ENCODE measurements at regions not wholly inside any gene's neighbourhood (a gene's known extent, or its start where the extent isn't known, plus 50 kb on each side); places are given as distances from the start of the nearest gene placed in this dataset.

DNA sequence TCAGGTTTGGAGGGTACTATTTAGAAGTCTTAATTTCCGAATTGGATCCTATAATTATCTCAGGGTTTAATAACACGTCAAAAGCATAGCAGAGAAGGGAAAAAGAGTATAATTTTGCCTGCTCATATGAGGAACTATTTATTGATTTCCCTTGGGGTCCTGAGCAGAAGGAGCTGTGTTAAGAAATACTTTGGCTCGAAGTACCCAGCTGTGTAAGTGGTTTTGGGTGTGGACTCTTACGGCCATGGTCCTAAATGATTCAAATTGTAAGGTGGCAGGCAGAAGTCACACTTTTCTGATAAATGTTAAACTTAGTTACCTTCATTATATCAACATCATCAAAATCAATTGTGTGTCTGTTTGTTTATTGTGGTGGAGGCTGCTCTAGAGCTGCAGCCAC, 190.4 kb downstream of the MTRR start:
- TF ChIP-seq, protein P1, sequence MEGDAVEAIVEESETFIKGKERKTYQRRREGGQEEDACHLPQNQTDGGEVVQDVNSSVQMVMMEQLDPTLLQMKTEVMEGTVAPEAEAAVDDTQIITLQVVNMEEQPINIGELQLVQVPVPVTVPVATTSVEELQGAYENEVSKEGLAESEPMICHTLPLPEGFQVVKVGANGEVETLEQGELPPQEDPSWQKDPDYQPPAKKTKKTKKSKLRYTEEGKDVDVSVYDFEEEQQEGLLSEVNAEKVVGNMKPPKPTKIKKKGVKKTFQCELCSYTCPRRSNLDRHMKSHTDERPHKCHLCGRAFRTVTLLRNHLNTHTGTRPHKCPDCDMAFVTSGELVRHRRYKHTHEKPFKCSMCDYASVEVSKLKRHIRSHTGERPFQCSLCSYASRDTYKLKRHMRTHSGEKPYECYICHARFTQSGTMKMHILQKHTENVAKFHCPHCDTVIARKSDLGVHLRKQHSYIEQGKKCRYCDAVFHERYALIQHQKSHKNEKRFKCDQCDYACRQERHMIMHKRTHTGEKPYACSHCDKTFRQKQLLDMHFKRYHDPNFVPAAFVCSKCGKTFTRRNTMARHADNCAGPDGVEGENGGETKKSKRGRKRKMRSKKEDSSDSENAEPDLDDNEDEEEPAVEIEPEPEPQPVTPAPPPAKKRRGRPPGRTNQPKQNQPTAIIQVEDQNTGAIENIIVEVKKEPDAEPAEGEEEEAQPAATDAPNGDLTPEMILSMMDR (IDR thresholded peaks at IDR 0.05) = no peak
- TF ChIP-seq ATF3 (CRISPR knock-in tag; conservative IDR thresholded peaks at IDR 0.05) = no peak
- TF ChIP-seq TEAD4 (CRISPR knock-in tag; IDR thresholded peaks at IDR 0.05) = no peak
- no peak for TF ChIP-seq JUN (CRISPR knock-in tag; IDR thresholded peaks at IDR 0.05)
